GM12878 (cell line): ENCODE measurements at regions not wholly inside any gene's neighbourhood (a gene's known extent, or its start where the extent isn't known, plus 50 kb on each side); places are given as distances from the start of the nearest gene placed in this dataset.

Experiments used
- CEBPB ChIP-seq, 2 experiments: fragments of 150-350 bp in 1 of 2; IDR thresholded peaks; 2 replicates each; pipeline ENCODE4 v1.6.1; 2012 to 2014; ENCODE audit warnings: low read depth in 2 of 2, low read length in 2 of 2, borderline replicate concordance in 1 of 2, inconsistent platforms in 1 of 2
- CTCF ChIP-seq, 3 experiments: IDR thresholded peaks in 2 of 3; conservative IDR thresholded peaks in 1 of 3; 2 replicates each; pipeline ENCODE4 v1.5.1; 2011; ENCODE audit warnings: low read depth in 3 of 3, low read length in 3 of 3, mild to moderate bottlenecking in 3 of 3, control low read depth in 2 of 3, moderate library complexity in 2 of 3, inconsistent platforms in 1 of 3, mixed read lengths in 1 of 3; ENCODE audit not compliant: control insufficient read depth in 2 of 3, insufficient read depth in 1 of 3; ENCODE audit errors: extremely low read depth in 1 of 3
- EZH2 ChIP-seq: IDR thresholded peaks from 2 replicates; pipeline ENCODE4 v1.6.1; 2012; ENCODE audit warnings: low read depth, mild to moderate bottlenecking, control low read depth, inconsistent platforms, low read length, borderline replicate concordance; ENCODE audit not compliant: control insufficient read depth
- MXI1 ChIP-seq: fragments of 150-350 bp; IDR thresholded peaks from 2 replicates; pipeline ENCODE4 v1.6.1; 2011; ENCODE audit warnings: low read depth, mild to moderate bottlenecking, inconsistent platforms, low read length, improper control_type of control experiment
- NR2C1 ChIP-seq: fragments of 450-650 bp; IDR thresholded peaks from 2 replicates; pipeline ENCODE4 v1.6.1; 2017; ENCODE audit warnings: antibody characterized with exemption, mild to moderate bottlenecking, moderate library complexity
- POLR2A ChIP-seq: IDR thresholded peaks from 2 replicates; pipeline ENCODE4 v1.6.1; 2011; ENCODE audit warnings: low read depth, mild to moderate bottlenecking, low read length
- SRF ChIP-seq, 2 experiments: IDR thresholded peaks; 2 replicates each; pipeline ENCODE4 v1.6.1; 2011; ENCODE audit warnings: low read depth in 2 of 2, low read length in 2 of 2, mild to moderate bottlenecking in 1 of 2, moderate library complexity in 1 of 2
- TARDBP ChIP-seq: IDR thresholded peaks from 2 replicates; pipeline ENCODE4 v1.6.1; 2016; ENCODE audit warnings: borderline replicate concordance
- USF2 ChIP-seq: IDR thresholded peaks from 2 replicates; pipeline ENCODE4 v1.6.1; 2011; ENCODE audit warnings: low read depth, low read length, improper control_type of control experiment, borderline replicate concordance
- YY1 ChIP-seq: IDR thresholded peaks from 2 replicates; pipeline ENCODE4 v1.6.1; 2011; ENCODE audit warnings: low read depth, mild to moderate bottlenecking, low read length
- ZBTB33 ChIP-seq: fragments of 450-650 bp; IDR thresholded peaks from 2 replicates; pipeline ENCODE4 v1.6.1; 2017; ENCODE audit warnings: mild to moderate bottlenecking
- TF ChIP-seq, protein P1 (sequence below): fragments of 450-650 bp; formaldehyde crosslinking; IDR thresholded peaks from 2 replicates; pipeline ENCODE4 v1.5.0; 2022; ENCODE audit warnings: mild to moderate bottlenecking, missing genetic modification characterization

GRCh38 chr3:157785102-157785826 is 282.0 kb upstream of the VEPH1 start:
- no peak for TF ChIP-seq EZH2
- no peak for TF ChIP-seq ZBTB33
- TF ChIP-seq CEBPB (IDR thresholded peaks at IDR 0.05; ENCODE audit: borderline replicate concordance in 1 of 2, low read depth in 2 of 2, low read length in 2 of 2): no peak
- no peak for TF ChIP-seq CTCF (IDR thresholded peaks at IDR 0.05 in 2 of 3, conservative IDR thresholded peaks at IDR 0.05 in 1 of 3; ENCODE audit: control insufficient read depth in 2 of 3, extremely low read depth in 1 of 3, insufficient read depth in 1 of 3, low read depth in 3 of 3, low read length in 3 of 3)
- TF ChIP-seq SRF (IDR thresholded peaks at IDR 0.05; ENCODE audit: low read depth in 2 of 2, low read length in 2 of 2): no peak
- TF ChIP-seq USF2: no peak
- TF ChIP-seq TARDBP: no peak
- TF ChIP-seq, protein P1, sequence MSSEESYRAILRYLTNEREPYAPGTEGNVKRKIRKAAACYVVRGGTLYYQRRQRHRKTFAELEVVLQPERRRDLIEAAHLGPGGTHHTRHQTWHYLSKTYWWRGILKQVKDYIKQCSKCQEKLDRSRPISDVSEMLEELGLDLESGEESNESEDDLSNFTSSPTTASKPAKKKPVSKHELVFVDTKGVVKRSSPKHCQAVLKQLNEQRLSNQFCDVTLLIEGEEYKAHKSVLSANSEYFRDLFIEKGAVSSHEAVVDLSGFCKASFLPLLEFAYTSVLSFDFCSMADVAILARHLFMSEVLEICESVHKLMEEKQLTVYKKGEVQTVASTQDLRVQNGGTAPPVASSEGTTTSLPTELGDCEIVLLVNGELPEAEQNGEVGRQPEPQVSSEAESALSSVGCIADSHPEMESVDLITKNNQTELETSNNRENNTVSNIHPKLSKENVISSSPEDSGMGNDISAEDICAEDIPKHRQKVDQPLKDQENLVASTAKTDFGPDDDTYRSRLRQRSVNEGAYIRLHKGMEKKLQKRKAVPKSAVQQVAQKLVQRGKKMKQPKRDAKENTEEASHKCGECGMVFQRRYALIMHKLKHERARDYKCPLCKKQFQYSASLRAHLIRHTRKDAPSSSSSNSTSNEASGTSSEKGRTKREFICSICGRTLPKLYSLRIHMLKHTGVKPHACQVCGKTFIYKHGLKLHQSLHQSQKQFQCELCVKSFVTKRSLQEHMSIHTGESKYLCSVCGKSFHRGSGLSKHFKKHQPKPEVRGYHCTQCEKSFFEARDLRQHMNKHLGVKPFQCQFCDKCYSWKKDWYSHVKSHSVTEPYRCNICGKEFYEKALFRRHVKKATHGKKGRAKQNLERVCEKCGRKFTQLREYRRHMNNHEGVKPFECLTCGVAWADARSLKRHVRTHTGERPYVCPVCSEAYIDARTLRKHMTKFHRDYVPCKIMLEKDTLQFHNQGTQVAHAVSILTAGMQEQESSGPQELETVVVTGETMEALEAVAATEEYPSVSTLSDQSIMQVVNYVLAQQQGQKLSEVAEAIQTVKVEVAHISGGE (CRISPR knock-in tag): no peak
- no peak for TF ChIP-seq YY1
- no peak for TF ChIP-seq NR2C1
- TF ChIP-seq POLR2A: no peak
- no peak for TF ChIP-seq MXI1
